ENCODE measurements at regions not wholly inside any gene's neighbourhood (a gene's known extent, or its start where the extent isn't known, plus 50 kb on each side); places are given as distances from the start of the nearest gene placed in this dataset.

GRCh38 chr2:100667801-100668200 is 105.0 kb downstream of the PDCL3 start:
- no peaks in the 10 kb centered on the region for H3K36me3 ChIP-seq (ENCODE audit: control insufficient read depth, insufficient read depth, low read length)
- no peak for TF ChIP-seq CTCF (IDR thresholded peaks at IDR 0.05; ENCODE audit: insufficient read depth, low read length, poor library complexity, severe bottlenecking)
- peaks cover 8% of the 10 kb centered on the region for H3K27me3 ChIP-seq (ENCODE audit: control insufficient read depth, insufficient read depth, low read length)
- DNase-seq (ENCODE audit: low read depth): no peak
- H3K4me3 ChIP-seq (ENCODE audit: low read depth, low read length): no peak overlapping the region

- H3K36me3 ChIP-seq (ENCODE audit: control insufficient read depth, insufficient read depth, low read length): no peaks in the 10 kb centered on the region
- peaks cover 8% of the 10 kb centered on the region for H3K27me3 ChIP-seq (ENCODE audit: control insufficient read depth, insufficient read depth, low read length)
- DNase-seq (ENCODE audit: low read depth): no peak
- no peak for TF ChIP-seq CTCF (IDR thresholded peaks at IDR 0.05; ENCODE audit: insufficient read depth, low read length, poor library complexity, severe bottlenecking)
- H3K4me3 ChIP-seq (ENCODE audit: low read depth, low read length): no peak overlapping the region
These were observed 107.4 kb downstream of the PDCL3 start for GRCh38 chr2:100670232-100670631.

- no peaks in the 10 kb centered on the region for H3K36me3 ChIP-seq (ENCODE audit: control insufficient read depth, insufficient read depth, low read length)
- TF ChIP-seq CTCF (IDR thresholded peaks at IDR 0.05; ENCODE audit: insufficient read depth, low read length, poor library complexity, severe bottlenecking): no peak
- no peak for DNase-seq (ENCODE audit: low read depth)
- peaks cover 6% of the 10 kb centered on the region for H3K27me3 ChIP-seq (ENCODE audit: control insufficient read depth, insufficient read depth, low read length)
- no peak overlapping the region for H3K4me3 ChIP-seq (ENCODE audit: low read depth, low read length)
These were observed 110.3 kb downstream of the PDCL3 start for GRCh38 chr2:100673115-100673514.

GRCh38 chr2:100673691-100674485 is 111.1 kb downstream of the PDCL3 start:
- DNase-seq (ENCODE audit: low read depth): no peak

GRCh38 chr2:100674666-100675065 is 111.9 kb downstream of the PDCL3 start:
- TF ChIP-seq CTCF (IDR thresholded peaks at IDR 0.05; ENCODE audit: insufficient read depth, low read length, poor library complexity, severe bottlenecking): no peak
- DNase-seq (ENCODE audit: low read depth): no peak
- H3K27me3 ChIP-seq (ENCODE audit: control insufficient read depth, insufficient read depth, low read length): peaks cover 2% of the 10 kb centered on the region
- no peaks in the 10 kb centered on the region for H3K36me3 ChIP-seq (ENCODE audit: control insufficient read depth, insufficient read depth, low read length)
- H3K4me3 ChIP-seq (ENCODE audit: low read depth, low read length): no peak overlapping the region

More at GRCh38 chr2:100673691-100674485, 111.1 kb downstream of the PDCL3 start:
- TF ChIP-seq CTCF (IDR thresholded peaks at IDR 0.05; ENCODE audit: insufficient read depth, low read length, poor library complexity, severe bottlenecking): no peak
- Histone ChIP-seq H3K4me3 (ENCODE audit: low read depth, low read length) (no peak overlapping the region), H3K27me3 (ENCODE audit: control insufficient read depth, insufficient read depth, low read length) (peaks cover 2% of the 10 kb centered on the region), H3K36me3 (ENCODE audit: control insufficient read depth, insufficient read depth, low read length) (no peaks in the 10 kb centered on the region)

GRCh38 chr2:100675373-100675772 is 112.6 kb downstream of the PDCL3 start:
- no peak for TF ChIP-seq CTCF (IDR thresholded peaks at IDR 0.05; ENCODE audit: insufficient read depth, low read length, poor library complexity, severe bottlenecking)
- H3K36me3 ChIP-seq (ENCODE audit: control insufficient read depth, insufficient read depth, low read length): no peaks in the 10 kb centered on the region
- peaks cover 2% of the 10 kb centered on the region for H3K27me3 ChIP-seq (ENCODE audit: control insufficient read depth, insufficient read depth, low read length)
- H3K4me3 ChIP-seq (ENCODE audit: low read depth, low read length): no peak overlapping the region
- no peak for DNase-seq (ENCODE audit: low read depth)
